ENCODE measurements at regions not wholly inside any gene's neighbourhood (a gene's known extent, or its start where the extent isn't known, plus 50 kb on each side); places are given as distances from the start of the nearest gene placed in this dataset.
"Not testable (repeated sequence)": the region's sequence is repeated elsewhere in the genome, so short reads cannot be mapped to it uniquely, and the experiment has no call there.

DNA sequence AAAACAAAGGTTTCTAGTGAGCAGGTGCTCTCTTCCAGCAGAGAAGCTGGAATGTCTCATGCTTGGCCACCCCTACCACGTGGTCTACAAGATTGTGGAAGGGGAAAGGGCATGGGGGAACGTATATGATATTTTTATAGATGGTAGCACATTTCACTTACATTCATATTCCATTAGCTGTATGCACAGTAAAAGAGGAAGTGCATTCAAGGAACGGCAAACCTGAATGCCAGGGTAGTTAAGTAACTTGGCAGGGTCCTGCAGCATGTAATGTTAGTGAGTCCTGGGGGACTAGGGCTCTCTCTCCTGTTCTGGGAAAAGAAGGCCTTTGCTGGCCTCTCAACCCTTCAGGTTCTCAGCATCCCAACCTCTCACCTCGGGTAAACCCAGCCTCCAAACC is 319.5 kb upstream of the NBPF12 start:
- not testable (repeated sequence) for TF ChIP-seq TOX (CRISPR knock-in tag; IDR thresholded peaks at IDR 0.05; ENCODE audit: borderline replicate concordance); ZFP3 (CRISPR knock-in tag; IDR thresholded peaks at IDR 0.05); ZFP30 (CRISPR knock-in tag; IDR thresholded peaks at IDR 0.05); TCF4 (CRISPR knock-in tag; IDR thresholded peaks at IDR 0.05; ENCODE audit: borderline replicate concordance); RARB (CRISPR knock-in tag; IDR thresholded peaks at IDR 0.05); BACH2 (CRISPR knock-in tag; IDR thresholded peaks at IDR 0.05; ENCODE audit: borderline replicate concordance); ARNTL (CRISPR knock-in tag; IDR thresholded peaks at IDR 0.05; ENCODE audit: borderline replicate concordance, low read depth); PPARA (CRISPR knock-in tag; IDR thresholded peaks at IDR 0.05; ENCODE audit: borderline replicate concordance); CREB5 (CRISPR knock-in tag; IDR thresholded peaks at IDR 0.05; ENCODE audit: low read depth); OSR1 (CRISPR knock-in tag; IDR thresholded peaks at IDR 0.05); ZNF70 (CRISPR knock-in tag; IDR thresholded peaks at IDR 0.05); ZNF565 (CRISPR knock-in tag; conservative IDR thresholded peaks at IDR 0.05; ENCODE audit: low read depth)
- TF ChIP-seq, protein P1, sequence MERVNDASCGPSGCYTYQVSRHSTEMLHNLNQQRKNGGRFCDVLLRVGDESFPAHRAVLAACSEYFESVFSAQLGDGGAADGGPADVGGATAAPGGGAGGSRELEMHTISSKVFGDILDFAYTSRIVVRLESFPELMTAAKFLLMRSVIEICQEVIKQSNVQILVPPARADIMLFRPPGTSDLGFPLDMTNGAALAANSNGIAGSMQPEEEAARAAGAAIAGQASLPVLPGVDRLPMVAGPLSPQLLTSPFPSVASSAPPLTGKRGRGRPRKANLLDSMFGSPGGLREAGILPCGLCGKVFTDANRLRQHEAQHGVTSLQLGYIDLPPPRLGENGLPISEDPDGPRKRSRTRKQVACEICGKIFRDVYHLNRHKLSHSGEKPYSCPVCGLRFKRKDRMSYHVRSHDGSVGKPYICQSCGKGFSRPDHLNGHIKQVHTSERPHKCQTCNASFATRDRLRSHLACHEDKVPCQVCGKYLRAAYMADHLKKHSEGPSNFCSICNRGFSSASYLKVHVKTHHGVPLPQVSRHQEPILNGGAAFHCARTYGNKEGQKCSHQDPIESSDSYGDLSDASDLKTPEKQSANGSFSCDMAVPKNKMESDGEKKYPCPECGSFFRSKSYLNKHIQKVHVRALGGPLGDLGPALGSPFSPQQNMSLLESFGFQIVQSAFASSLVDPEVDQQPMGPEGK (CRISPR knock-in tag; IDR thresholded peaks at IDR 0.05; ENCODE audit: borderline replicate concordance) = not testable (repeated sequence)
